ENCODE measurements at regions not wholly inside any gene's neighbourhood (a gene's known extent, or its start where the extent isn't known, plus 50 kb on each side); places are given as distances from the start of the nearest gene placed in this dataset.

- DNase-seq, result no peak
Observed at GRCh38 chr15:31263751-31264558, 62.7 kb upstream of the KLF13 start.

GRCh38 chr15:31264559-31265089 lies 62.0 kb upstream of the KLF13 start:
- DNase-seq, result no peak

DNA sequence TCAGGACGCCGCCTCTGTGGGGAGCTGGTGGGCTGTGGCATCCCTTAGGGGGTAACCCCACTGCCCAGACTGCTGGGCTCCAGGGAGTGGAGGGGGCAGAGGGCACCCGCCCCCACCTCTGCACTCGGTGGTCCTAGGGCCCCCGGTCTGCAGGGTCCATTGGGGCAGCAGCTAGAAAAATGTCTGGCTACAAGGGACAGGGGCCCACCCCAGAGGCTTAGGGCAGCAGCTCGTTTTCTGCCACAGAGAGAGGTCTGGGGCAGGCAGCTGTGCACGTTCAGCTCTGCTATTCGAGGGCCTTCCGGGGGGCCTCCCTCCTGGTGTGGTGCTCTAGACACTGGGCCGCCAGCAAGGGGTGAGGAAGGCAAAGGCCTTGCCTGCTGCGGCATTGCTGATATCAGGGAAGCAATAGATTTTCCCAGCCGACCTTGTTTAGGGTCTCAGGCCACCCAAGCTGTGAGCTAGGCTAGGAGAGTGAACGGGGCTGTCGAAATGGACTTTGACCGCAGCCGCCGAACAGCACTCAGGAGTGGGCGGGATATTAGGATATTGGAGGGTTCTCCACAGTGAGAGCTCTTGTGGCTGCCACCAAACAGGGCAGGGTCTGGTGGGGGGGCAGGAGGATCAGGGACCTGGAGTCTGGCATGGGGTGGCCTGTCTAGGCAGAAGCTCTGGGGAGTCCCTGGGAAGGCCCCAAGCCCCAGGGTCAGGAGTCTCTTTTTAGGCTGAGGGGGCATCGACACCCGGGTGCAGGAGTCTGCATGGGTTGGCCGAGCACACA lies 61.4 kb upstream of the KLF13 start:
- no peak for DNase-seq

GRCh38 chr15:31265871-31266711 lies 60.5 kb upstream of the KLF13 start:
- peak; percentile 60 for DNase-seq

GRCh38 chr15:31266712-31267111 lies 59.9 kb upstream of the KLF13 start:
- DNase-seq, result no peak

GRCh38 chr15:31267161-31268107 lies 59.2 kb upstream of the KLF13 start:
- no peak for DNase-seq

DNA sequence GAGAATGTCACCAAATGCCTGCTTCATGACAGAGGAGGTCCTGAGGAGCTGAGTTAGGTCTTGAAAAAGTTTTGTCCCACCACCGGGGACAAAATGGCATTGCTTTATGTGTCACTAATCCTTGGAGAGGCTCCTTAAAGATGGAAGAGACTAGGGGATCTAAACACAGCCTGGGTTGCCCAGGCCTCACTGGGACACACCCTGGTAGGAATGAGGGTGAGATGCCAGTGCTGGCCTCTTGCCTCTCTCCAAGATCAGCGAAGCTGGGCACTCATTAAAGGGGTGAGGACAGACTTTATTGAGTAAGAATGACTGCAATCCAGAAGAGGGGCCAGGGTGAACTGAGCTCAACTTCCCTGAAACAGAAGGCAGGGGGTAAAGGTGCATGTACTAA lies 58.5 kb upstream of the KLF13 start:
- DNase-seq, result no peak

GRCh38 chr15:31268911-31269784 lies 57.5 kb upstream of the KLF13 start:
- no peak for DNase-seq

DNA sequence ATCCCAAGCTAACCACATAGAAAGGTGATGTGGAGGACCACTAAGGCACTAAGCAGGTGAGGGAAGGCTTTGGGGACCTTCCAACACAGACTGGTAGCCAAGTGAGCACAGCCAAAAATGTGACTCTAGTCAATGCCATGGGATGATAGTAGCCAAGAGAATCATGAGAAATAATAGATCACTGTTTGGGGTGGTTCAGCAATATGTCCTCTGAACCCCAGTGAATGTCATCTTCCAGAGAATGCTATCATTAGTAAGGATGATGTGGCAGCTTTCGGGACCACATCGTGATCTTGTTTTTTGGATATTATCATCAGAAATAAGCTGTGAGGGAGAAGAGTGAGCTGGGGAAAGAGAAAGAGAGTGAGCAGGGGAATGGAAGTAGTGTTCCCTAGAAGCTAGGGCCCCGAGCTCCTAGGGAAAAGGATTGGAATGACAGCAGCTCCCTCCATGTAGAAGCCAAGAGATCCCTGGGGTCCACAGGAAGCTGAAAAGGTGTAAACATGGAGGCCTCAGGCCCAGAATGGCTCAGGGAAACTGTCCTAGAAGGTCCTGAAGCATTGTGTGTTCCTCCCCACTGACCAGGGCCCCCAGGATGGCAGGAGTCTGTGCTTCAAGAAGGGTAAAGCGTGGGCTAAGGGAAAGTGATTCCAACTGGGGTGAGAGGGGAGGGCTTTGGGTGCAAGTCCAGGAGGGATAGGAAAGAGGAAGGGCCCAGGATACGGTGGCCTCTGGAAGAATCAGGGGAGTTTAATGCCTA lies 56.6 kb upstream of the KLF13 start:
- no peak for DNase-seq

DNA sequence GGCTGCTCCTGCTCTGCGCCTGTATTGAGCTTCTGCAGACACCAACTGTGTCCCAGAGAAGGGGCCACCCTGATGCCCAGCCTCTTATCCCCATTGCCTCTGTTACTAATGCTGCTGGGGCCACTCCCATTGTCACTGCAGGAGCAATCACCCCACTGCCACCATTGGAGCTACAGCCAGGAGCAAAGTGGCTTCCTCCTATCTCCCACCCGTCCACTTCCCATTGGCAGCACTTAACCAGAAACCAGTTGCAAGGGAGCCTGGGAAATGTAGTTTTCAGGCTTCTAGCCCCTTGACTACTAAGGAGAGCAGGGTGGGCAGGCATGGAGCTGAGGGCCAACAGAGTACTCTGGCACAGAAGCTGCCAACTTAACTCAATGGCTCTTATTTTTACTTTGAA lies 55.9 kb upstream of the KLF13 start:
- no peak for DNase-seq

DNA sequence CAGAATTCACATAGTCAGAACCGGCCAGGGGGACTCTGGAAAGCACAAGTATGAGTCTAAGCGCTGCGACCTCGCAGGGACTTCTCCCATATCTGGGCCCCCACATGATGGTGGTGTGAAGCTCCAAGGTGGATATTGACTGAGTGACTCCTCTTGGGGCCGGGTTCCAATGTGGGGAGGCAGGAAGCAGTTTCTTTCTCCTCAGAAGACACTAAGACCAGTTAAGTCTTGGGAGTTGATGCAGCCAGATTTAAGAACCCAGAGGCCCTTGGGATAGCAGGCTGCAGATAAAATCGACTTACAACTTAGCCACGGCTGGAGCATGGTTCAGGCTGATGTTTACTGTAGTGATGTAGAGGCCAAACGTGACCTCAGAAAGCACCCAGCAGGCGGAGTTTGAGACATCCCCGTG lies 55.4 kb upstream of the KLF13 start:
- DNase-seq, result no peak

GRCh38 chr15:31271711-31272557 lies 54.7 kb upstream of the KLF13 start:
- no peak for DNase-seq

DNA sequence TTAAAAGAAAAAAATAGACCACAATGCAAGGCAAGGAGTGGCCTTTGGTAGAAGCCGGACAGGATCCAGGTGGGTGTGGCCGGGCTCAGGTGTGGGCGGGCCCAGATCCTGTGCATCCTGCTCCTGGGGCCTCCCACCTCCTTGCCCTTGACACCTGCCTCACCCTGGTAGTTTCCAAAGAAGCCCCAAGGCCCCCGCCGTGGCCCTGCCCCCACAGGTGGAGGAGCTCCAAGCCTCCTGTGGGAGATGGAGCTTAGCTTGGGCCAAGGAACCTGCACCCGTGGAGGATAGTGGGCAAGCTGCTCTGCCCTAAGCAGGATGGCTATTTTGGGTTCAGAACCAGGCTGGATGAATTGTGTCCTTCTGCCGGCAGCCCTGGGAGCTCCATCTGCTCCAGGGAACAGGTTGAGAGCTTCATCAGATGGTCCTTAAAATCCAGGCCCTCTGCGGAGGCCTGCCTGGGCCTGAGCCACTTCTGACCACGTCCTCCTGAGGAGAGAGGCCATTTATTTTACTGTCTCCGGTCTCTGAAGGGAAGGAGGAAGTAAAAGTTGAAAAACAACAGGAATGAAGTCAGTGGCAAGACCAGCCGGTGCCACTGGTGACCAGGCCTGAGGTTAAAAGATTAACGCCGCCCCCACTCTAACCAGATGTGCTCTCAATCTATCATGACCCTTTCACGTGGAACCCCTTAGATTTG lies 53.9 kb upstream of the KLF13 start:
- no peak for DNase-seq

DNA sequence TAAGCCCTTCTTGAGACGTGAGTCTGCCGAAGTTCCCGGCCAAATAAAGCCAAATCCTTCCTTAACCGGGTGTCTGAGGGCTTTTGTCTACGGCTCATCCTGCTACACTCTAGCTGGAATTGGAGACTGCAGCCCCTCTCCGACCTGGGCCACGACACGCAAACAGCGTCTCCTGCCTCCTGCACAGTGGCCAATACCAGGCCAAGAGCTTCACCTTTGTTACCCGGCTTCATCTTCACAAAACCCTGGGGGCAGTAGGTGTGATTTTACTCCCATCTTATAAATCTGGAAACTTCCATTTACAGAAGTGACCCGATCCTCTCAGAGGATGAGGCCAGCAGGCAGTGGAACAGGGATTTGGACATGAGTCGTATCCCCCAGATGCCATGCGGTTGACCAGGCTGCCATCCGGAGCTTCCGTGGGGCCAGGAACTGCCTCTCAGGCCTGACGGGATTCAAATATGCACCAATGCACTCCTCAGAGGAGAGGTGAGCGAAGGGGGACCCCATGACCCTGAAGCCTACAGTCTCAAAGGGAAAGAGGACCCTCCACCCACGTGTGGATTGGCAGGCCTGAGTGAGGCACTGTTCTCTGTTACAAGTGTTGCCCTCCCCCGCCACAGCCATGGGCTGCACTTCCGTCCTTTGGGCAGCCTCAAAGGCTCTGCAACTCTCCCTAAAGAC lies 53.2 kb upstream of the KLF13 start:
- DNase-seq, result no peak

DNA sequence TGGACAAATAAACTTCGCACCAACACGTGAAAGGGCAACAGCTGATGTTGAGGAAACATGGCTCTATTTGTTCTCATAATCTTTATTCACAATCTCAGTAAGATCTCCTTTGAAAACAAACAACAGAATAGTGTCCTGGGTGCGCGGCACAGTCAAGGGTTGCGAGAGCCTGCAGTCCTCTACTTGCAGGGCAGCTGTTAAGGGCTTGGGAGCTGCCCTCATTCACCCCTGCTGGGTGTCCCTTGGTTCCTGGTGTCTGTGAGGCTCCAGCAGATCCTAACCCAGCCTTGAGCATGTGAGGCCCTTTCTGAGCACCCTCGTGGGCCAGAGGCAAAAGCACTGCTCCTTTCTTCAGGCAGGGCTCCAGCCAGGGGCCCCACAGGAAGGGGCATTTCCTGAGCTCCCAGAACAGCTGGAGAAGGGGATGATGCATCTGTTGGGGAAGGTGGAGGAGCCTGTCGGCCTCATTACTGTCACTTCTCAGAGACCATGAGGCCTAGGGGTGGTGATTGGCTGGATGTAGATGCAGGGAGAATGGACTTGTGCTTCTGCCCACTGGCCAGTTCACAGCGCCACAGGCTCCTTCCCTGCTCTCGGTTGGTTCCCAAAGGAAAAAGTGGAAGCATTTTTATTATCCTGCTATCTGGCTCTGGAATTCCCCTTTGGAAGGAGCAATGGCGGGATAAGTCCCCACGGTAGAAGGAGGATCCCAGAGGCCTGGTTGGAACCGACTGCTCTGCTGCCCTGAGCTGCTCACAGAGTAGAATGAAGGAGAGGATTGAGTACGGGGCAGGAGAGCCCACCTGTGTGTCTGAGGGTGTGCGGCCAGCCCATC lies 51.9 kb upstream of the KLF13 start:
- DNase-seq, result no peak
